ENCODE measurements at regions not wholly inside any gene's neighbourhood (a gene's known extent, or its start where the extent isn't known, plus 50 kb on each side); places are given as distances from the start of the nearest gene placed in this dataset.

DNA sequence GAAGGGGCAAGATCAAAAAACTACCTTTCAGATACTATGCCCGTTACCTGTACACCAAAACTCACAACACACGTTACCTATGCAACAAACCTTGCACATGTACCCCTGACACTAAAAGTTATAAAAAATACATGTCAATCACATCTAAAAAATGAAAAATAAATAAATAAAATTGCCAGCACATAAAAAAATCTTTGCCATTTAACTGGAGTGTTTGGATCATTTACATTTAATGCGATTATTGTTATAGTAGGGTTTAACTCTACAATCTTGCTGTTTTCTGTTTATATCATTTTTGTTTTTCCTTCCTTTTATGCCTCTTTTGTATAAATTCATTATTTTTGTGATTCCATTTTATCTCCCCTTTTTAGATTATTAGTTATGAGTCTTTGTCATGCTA lies 106.3 kb downstream of the RFX6 start:
- H3K23ac ChIP-seq (ENCODE audit: insufficient read length, low read depth, low read length): no peak overlapping the region
- Mint-ChIP-seq H3K4me1 (peaks cover 0 to 2% of the 10 kb centered on the region in 2 experiments; a peak in 1 of 4 replicates), H3K4me3 (no peak overlapping the region), H3K27me3 (ENCODE audit: low read depth) (no peaks in the 10 kb centered on the region), H3K36me3 (ENCODE audit: insufficient read depth in 1 of 3, low read depth in 3 of 3) (peaks cover 0 to 10% (median 2%) of the 10 kb centered on the region in 3 experiments; a peak in 4 of 7 replicates), H3K9me3 (peaks cover 10 to 12% of the 10 kb centered on the region in 2 experiments), H3K27ac (no peak overlapping the region)
- H4K5ac ChIP-seq (ENCODE audit: insufficient read length, low read depth, low read length): no peak overlapping the region
- no peak overlapping the region for H3K14ac ChIP-seq (ENCODE audit: insufficient read depth, low read length)
- H3T11ph ChIP-seq (ENCODE audit: low read length): no peak overlapping the region
- no peak overlapping the region for H2AFZ ChIP-seq (ENCODE audit: low read length)
- H2BK12ac ChIP-seq (ENCODE audit: insufficient read length, low read depth, low read length): no peak overlapping the region
- no peaks in the 10 kb centered on the region for H3K9me3 ChIP-seq (ENCODE audit: control insufficient read depth, low read depth, low read length)
- H3K79me1 ChIP-seq (ENCODE audit: insufficient read depth, low read depth, low read length, poor library complexity, severe bottlenecking): no peaks in the 10 kb centered on the region
- no peak overlapping the region for H4K91ac ChIP-seq (ENCODE audit: insufficient read length, low read depth, low read length)
- H4K20me1 ChIP-seq (ENCODE audit: control insufficient read depth, insufficient read depth, insufficient read length): no peaks in the 10 kb centered on the region
- DNase-seq: no peak
- TF ChIP-seq, protein P1, sequence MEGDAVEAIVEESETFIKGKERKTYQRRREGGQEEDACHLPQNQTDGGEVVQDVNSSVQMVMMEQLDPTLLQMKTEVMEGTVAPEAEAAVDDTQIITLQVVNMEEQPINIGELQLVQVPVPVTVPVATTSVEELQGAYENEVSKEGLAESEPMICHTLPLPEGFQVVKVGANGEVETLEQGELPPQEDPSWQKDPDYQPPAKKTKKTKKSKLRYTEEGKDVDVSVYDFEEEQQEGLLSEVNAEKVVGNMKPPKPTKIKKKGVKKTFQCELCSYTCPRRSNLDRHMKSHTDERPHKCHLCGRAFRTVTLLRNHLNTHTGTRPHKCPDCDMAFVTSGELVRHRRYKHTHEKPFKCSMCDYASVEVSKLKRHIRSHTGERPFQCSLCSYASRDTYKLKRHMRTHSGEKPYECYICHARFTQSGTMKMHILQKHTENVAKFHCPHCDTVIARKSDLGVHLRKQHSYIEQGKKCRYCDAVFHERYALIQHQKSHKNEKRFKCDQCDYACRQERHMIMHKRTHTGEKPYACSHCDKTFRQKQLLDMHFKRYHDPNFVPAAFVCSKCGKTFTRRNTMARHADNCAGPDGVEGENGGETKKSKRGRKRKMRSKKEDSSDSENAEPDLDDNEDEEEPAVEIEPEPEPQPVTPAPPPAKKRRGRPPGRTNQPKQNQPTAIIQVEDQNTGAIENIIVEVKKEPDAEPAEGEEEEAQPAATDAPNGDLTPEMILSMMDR (conservative IDR thresholded peaks at IDR 0.05): no peak
- H2BK20ac ChIP-seq (ENCODE audit: low read depth, low read length, poor library complexity, severe bottlenecking): no peak overlapping the region
- H2AK5ac ChIP-seq (ENCODE audit: insufficient read length, low read length): no peak overlapping the region
- no peaks in the 10 kb centered on the region for H3K79me2 ChIP-seq (ENCODE audit: insufficient read depth, low read length)
- no peak overlapping the region for H4K8ac ChIP-seq (replicated peaks; ENCODE audit: insufficient read length, low read depth, low read length)
- WGBS (ENCODE audit: extremely low coverage, insufficient read length, low lambda C conversion rate): no CpG with 5 or more reads among the region's 3 CpGs
- H3K4ac ChIP-seq (ENCODE audit: low read depth, low read length): no peak overlapping the region
- H3K27ac ChIP-seq (ENCODE audit: insufficient read length, low read depth, low read length): no peak overlapping the region
- H3K18ac ChIP-seq (ENCODE audit: insufficient read length, low read depth, low read length): no peak overlapping the region
- H2BK120ac ChIP-seq (ENCODE audit: low read depth, low read length, poor library complexity, severe bottlenecking): no peak overlapping the region
- H3K56ac ChIP-seq (ENCODE audit: insufficient read length, low read depth, low read length): no peak overlapping the region
- no peak overlapping the region for H3K9ac ChIP-seq (ENCODE audit: extremely low read depth, insufficient read length, low read length)
- no peaks in the 10 kb centered on the region for H3K27me3 ChIP-seq (ENCODE audit: insufficient read depth, low read length)
- H3K23me2 ChIP-seq (ENCODE audit: insufficient read length, low read depth, low read length, poor library complexity, severe bottlenecking): no peaks in the 10 kb centered on the region
- no peak overlapping the region for H2BK5ac ChIP-seq (ENCODE audit: insufficient read length, low read length)
- no peak overlapping the region for H3K4me2 ChIP-seq (ENCODE audit: insufficient read depth, insufficient read length, low read length)
- H2BK15ac ChIP-seq (ENCODE audit: low read depth, low read length): no peak overlapping the region
- no peaks in the 10 kb centered on the region for H3K4me1 ChIP-seq (ENCODE audit: insufficient read depth, low read length)
